ENCODE measurements at regions not wholly inside any gene's neighbourhood (a gene's known extent, or its start where the extent isn't known, plus 50 kb on each side); places are given as distances from the start of the nearest gene placed in this dataset.

- H3K27me3 ChIP-seq (replicated peaks; ENCODE audit: control insufficient read depth, insufficient read depth, low read length): no peaks in the 10 kb centered on the region
- no peak for TF ChIP-seq CTCF (IDR thresholded peaks at IDR 0.05; ENCODE audit: insufficient read depth, low read length, poor library complexity, severe bottlenecking)
- no peak overlapping the region for H3K4me3 ChIP-seq (replicated peaks; ENCODE audit: low read depth, low read length)
- no peaks in the 10 kb centered on the region for H3K36me3 ChIP-seq (ENCODE audit: control insufficient read depth, insufficient read depth, low read length)
- no peak for DNase-seq (ENCODE audit: extremely low read depth, insufficient read length)
Measured at GRCh38 chr7:119572132-119572531, 700.8 kb upstream of the KCND2 start.

- Histone ChIP-seq H3K4me3 (replicated peaks; ENCODE audit: low read depth, low read length) (no peak overlapping the region), H3K27me3 (replicated peaks; ENCODE audit: control insufficient read depth, insufficient read depth, low read length) (no peaks in the 10 kb centered on the region), H3K36me3 (ENCODE audit: control insufficient read depth, insufficient read depth, low read length) (no peaks in the 10 kb centered on the region)
- no peak for TF ChIP-seq CTCF (IDR thresholded peaks at IDR 0.05; ENCODE audit: insufficient read depth, low read length, poor library complexity, severe bottlenecking)
- DNase-seq (ENCODE audit: extremely low read depth, insufficient read length): no peak
Measured at GRCh38 chr7:119572541-119572940, 700.4 kb upstream of the KCND2 start.

- Histone ChIP-seq H3K36me3 (ENCODE audit: control insufficient read depth, insufficient read depth, low read length) (no peaks in the 10 kb centered on the region), H3K27me3 (replicated peaks; ENCODE audit: control insufficient read depth, insufficient read depth, low read length) (no peaks in the 10 kb centered on the region), H3K4me3 (replicated peaks; ENCODE audit: low read depth, low read length) (no peak overlapping the region)
- TF ChIP-seq CTCF (IDR thresholded peaks at IDR 0.05; ENCODE audit: insufficient read depth, low read length, poor library complexity, severe bottlenecking): no peak
- no peak for DNase-seq (ENCODE audit: extremely low read depth, insufficient read length)
Measured at GRCh38 chr7:119578116-119578515, 694.9 kb upstream of the KCND2 start.

- no peak overlapping the region for H3K4me3 ChIP-seq (replicated peaks; ENCODE audit: low read depth, low read length)
- DNase-seq (ENCODE audit: extremely low read depth, insufficient read length): no peak
- no peaks in the 10 kb centered on the region; the same call in 1 of the 2 replicates for H3K27me3 ChIP-seq (replicated peaks; ENCODE audit: control insufficient read depth, insufficient read depth, low read length)
- no peaks in the 10 kb centered on the region for H3K36me3 ChIP-seq (ENCODE audit: control insufficient read depth, insufficient read depth, low read length)
- no peak for TF ChIP-seq CTCF (IDR thresholded peaks at IDR 0.05; ENCODE audit: insufficient read depth, low read length, poor library complexity, severe bottlenecking)
Measured at GRCh38 chr7:119594956-119595355, 678.0 kb upstream of the KCND2 start.

- H3K36me3 ChIP-seq (ENCODE audit: control insufficient read depth, insufficient read depth, low read length): no peaks in the 10 kb centered on the region
- H3K27me3 ChIP-seq (replicated peaks; ENCODE audit: control insufficient read depth, insufficient read depth, low read length): no peaks in the 10 kb centered on the region; the same call in 1 of the 2 replicates
- TF ChIP-seq CTCF (IDR thresholded peaks at IDR 0.05; ENCODE audit: insufficient read depth, low read length, poor library complexity, severe bottlenecking): no peak
- no peak for DNase-seq (ENCODE audit: extremely low read depth, insufficient read length)
- no peak overlapping the region for H3K4me3 ChIP-seq (replicated peaks; ENCODE audit: low read depth, low read length)
Measured at GRCh38 chr7:119596651-119597050, 676.3 kb upstream of the KCND2 start.

- no peaks in the 10 kb centered on the region for H3K36me3 ChIP-seq (ENCODE audit: control insufficient read depth, insufficient read depth, low read length)
- DNase-seq (ENCODE audit: extremely low read depth, insufficient read length): no peak
- TF ChIP-seq CTCF (IDR thresholded peaks at IDR 0.05; ENCODE audit: insufficient read depth, low read length, poor library complexity, severe bottlenecking): no peak
- no peaks in the 10 kb centered on the region for H3K27me3 ChIP-seq (replicated peaks; ENCODE audit: control insufficient read depth, insufficient read depth, low read length)
- H3K4me3 ChIP-seq (replicated peaks; ENCODE audit: low read depth, low read length): no peak overlapping the region
Measured at GRCh38 chr7:119606297-119606696, 666.7 kb upstream of the KCND2 start.
